ENCODE measurements at regions not wholly inside any gene's neighbourhood (a gene's known extent, or its start where the extent isn't known, plus 50 kb on each side); places are given as distances from the start of the nearest gene placed in this dataset.

GRCh38 chr17:79290726-79291125 lies 216.1 kb downstream of the ENGASE start:
- no peak for TF ChIP-seq EZH2 (IDR thresholded peaks at IDR 0.05; ENCODE audit: insufficient read depth, poor library complexity, severe bottlenecking)
- TF ChIP-seq EZH2phosphoT487 (IDR thresholded peaks at IDR 0.05; ENCODE audit: insufficient read depth, low read depth): no peak

Data from GM23248 (cell line).